Naive B cell (primary cell): ENCODE measurements at regions not wholly inside any gene's neighbourhood (a gene's known extent, or its start where the extent isn't known, plus 50 kb on each side); places are given as distances from the start of the nearest gene placed in this dataset.
"Not testable (repeated sequence)": the region's sequence is repeated elsewhere in the genome, so short reads cannot be mapped to it uniquely, and the experiment has no call there.

ENCODE experiments used
- ATAC-seq, 2 donors: fragments of 150-1000 bp; cut with Tn5 transposase; 2 replicates each; pipeline ENCODE4 v1.10.0; 2021; ENCODE audit warnings: low read depth in 2 of 2, mild to moderate bottlenecking in 2 of 2, moderate library complexity in 2 of 2
- DNase-seq: peaks from one replicate; pipeline ENCODE4 v3.0.0; 2022
- H3K27ac Mint-ChIP-seq, 6 donors: one replicate each; pipeline ENCODE4 v1.8.0; 2020 to 2022; ENCODE audit warnings: mild to moderate bottlenecking in 6 of 6, mixed read lengths in 6 of 6, moderate library complexity in 5 of 6, inconsistent platforms in 2 of 6
- H3K27me3 Mint-ChIP-seq, 3 donors: one replicate each; pipeline ENCODE4 v1.8.0; 2021 to 2022; ENCODE audit warnings: mixed read lengths in 3 of 3, mild to moderate bottlenecking in 1 of 3
- H3K36me3 Mint-ChIP-seq, 2 donors: one replicate each; pipeline ENCODE4 v1.8.0; 2020 to 2022; ENCODE audit warnings: mixed read lengths in 2 of 2, inconsistent platforms in 1 of 2, mild to moderate bottlenecking in 1 of 2
- H3K4me1 Mint-ChIP-seq, 3 donors: one replicate each; pipeline ENCODE4 v1.8.0; 2020 to 2022; ENCODE audit warnings: mixed read lengths in 3 of 3, inconsistent platforms in 1 of 3, mild to moderate bottlenecking in 1 of 3, moderate library complexity in 1 of 3
- H3K4me3 Mint-ChIP-seq, 8 donors: one replicate each; pipeline ENCODE4 v1.8.0; 2020 to 2022; ENCODE audit warnings: mild to moderate bottlenecking in 8 of 8, mixed read lengths in 8 of 8, moderate library complexity in 8 of 8, inconsistent platforms in 2 of 8
- H3K9me3 Mint-ChIP-seq, 7 donors: one replicate each; pipeline ENCODE4 v1.8.0; 2020 to 2022; ENCODE audit warnings: mixed read lengths in 7 of 7, mild to moderate bottlenecking in 5 of 7, inconsistent platforms in 2 of 7, moderate library complexity in 1 of 7

GRCh38 chr12:27164330-27165040, 79.6 kb upstream of the STK38L start:
- Mint-ChIP-seq H3K4me1 (no peaks in the 10 kb centered on the region), H3K36me3 (peaks cover 0 to 3% of the 10 kb centered on the region in 2 donors), H3K27me3 (no peaks in the 10 kb centered on the region), H3K9me3 (peaks cover 1 to 26% (median 14%) of the 10 kb centered on the region in 7 donors), H3K27ac (peak overlapping the region in 2 of 6 donors; percentile 73 to 80), H3K4me3 (no peak overlapping the region)
- DNase-seq, result no peak
- ATAC-seq, result no peak

GRCh38 chr12:27165958-27166357, 78.1 kb upstream of the STK38L start:
- Mint-ChIP-seq H3K9me3 (peaks cover 9 to 38% (median 25%) of the 10 kb centered on the region in 7 donors), H3K36me3 (peaks cover 14 to 18% of the 10 kb centered on the region in 2 donors)
- not testable (repeated sequence) for H3K4me3 Mint-ChIP-seq, DNase-seq, H3K27me3 Mint-ChIP-seq, ATAC-seq, H3K4me1 Mint-ChIP-seq, H3K27ac Mint-ChIP-seq

GRCh38 chr12:27171494-27171893, 72.6 kb upstream of the STK38L start:
- H3K27me3 Mint-ChIP-seq, DNase-seq, ATAC-seq, H3K4me1 Mint-ChIP-seq, H3K4me3 Mint-ChIP-seq, H3K27ac Mint-ChIP-seq: not testable (repeated sequence)
- Mint-ChIP-seq H3K36me3 (peaks cover 21 to 24% of the 10 kb centered on the region in 2 donors), H3K9me3 (peaks cover 9 to 50% (median 33%) of the 10 kb centered on the region in 7 donors)

- Mint-ChIP-seq H3K36me3 (peaks cover 0 to 6% of the 10 kb centered on the region in 2 donors), H3K4me1 (peaks cover 5 to 11% (median 8%) of the 10 kb centered on the region in 3 donors), H3K9me3 (peaks cover 0 to 17% (median 9%) of the 10 kb centered on the region in 7 donors), H3K4me3 (no peak overlapping the region), H3K27me3 (no peaks in the 10 kb centered on the region), H3K27ac (no peak overlapping the region)
- DNase-seq, result no peak
- no peak for ATAC-seq
Observed at GRCh38 chr12:27176765-27177164, 67.3 kb upstream of the STK38L start.

GRCh38 chr12:27177706-27178105, 66.4 kb upstream of the STK38L start:
- H3K4me3 Mint-ChIP-seq, result no peak overlapping the region
- peaks cover 0 to 7% (median under 1%) of the 10 kb centered on the region in 7 donors for H3K9me3 Mint-ChIP-seq
- H3K27ac Mint-ChIP-seq, result no peak overlapping the region
- DNase-seq (no peak), ATAC-seq (no peak)
- peaks cover 0 to 6% of the 10 kb centered on the region in 2 donors for H3K36me3 Mint-ChIP-seq
- peaks cover 5 to 11% (median 8%) of the 10 kb centered on the region in 3 donors for H3K4me1 Mint-ChIP-seq
- no peaks in the 10 kb centered on the region for H3K27me3 Mint-ChIP-seq

- ATAC-seq (no peak), DNase-seq (no peak)
- Mint-ChIP-seq H3K9me3 (peaks cover 0 to 2% (median 0%) of the 10 kb centered on the region in 7 donors), H3K27ac (no peak overlapping the region), H3K36me3 (peaks cover 0 to 1% of the 10 kb centered on the region in 2 donors), H3K4me1 (peaks cover 5 to 11% (median 8%) of the 10 kb centered on the region in 3 donors), H3K27me3 (no peaks in the 10 kb centered on the region), H3K4me3 (no peak overlapping the region)
Observed at GRCh38 chr12:27178255-27178654, 65.8 kb upstream of the STK38L start.

- Mint-ChIP-seq H3K9me3 (no peaks in the 10 kb centered on the region), H3K27ac (peak overlapping the region in 2 of 6 donors; percentile 1 to 26), H3K36me3 (no peaks in the 10 kb centered on the region), H3K4me3 (peak overlapping the region in 3 of 8 donors; percentile 3 to 51 (median 11)), H3K4me1 (peaks cover 5 to 11% (median 8%) of the 10 kb centered on the region in 3 donors), H3K27me3 (no peaks in the 10 kb centered on the region)
- ATAC-seq (no peak), DNase-seq (no peak)
Observed at GRCh38 chr12:27178723-27179399, 65.2 kb upstream of the STK38L start.

- peak; percentile 4 for DNase-seq
- no peaks in the 10 kb centered on the region for H3K9me3 Mint-ChIP-seq
- peak overlapping the region in 3 of 6 donors; percentile 1 to 26 (median 12) for H3K27ac Mint-ChIP-seq
Observed at GRCh38 chr12:27179400-27180214, 64.5 kb upstream of the STK38L start.

GRCh38 chr12:27180906-27181505, 63.1 kb upstream of the STK38L start:
- Mint-ChIP-seq H3K4me3 (no peak overlapping the region), H3K36me3 (no peaks in the 10 kb centered on the region), H3K9me3 (no peaks in the 10 kb centered on the region), H3K4me1 (peaks cover 5 to 11% (median 8%) of the 10 kb centered on the region in 3 donors), H3K27me3 (no peaks in the 10 kb centered on the region), H3K27ac (no peak overlapping the region)
- DNase-seq (no peak), ATAC-seq (no peak)

More at GRCh38 chr12:27179400-27180214, 64.5 kb upstream of the STK38L start:
- ATAC-seq, result peak; percentile 75 to 91
- H3K4me1 Mint-ChIP-seq, result peaks cover 5 to 11% (median 8%) of the 10 kb centered on the region in 3 donors
- H3K27me3 Mint-ChIP-seq, result no peaks in the 10 kb centered on the region
- no peaks in the 10 kb centered on the region for H3K36me3 Mint-ChIP-seq
- H3K4me3 Mint-ChIP-seq, result peak overlapping the region in 2 of 8 donors; percentile 3 to 51

GRCh38 chr12:27183342-27183741, 60.7 kb upstream of the STK38L start:
- ATAC-seq, result no peak
- H3K27ac Mint-ChIP-seq, result no peak overlapping the region
- no peak for DNase-seq

GRCh38 chr12:27185234-27186021, 58.7 kb upstream of the STK38L start:
- Mint-ChIP-seq H3K4me1 (no peaks in the 10 kb centered on the region), H3K4me3 (no peak overlapping the region), H3K27ac (no peak overlapping the region), H3K9me3 (peaks cover 0 to 5% (median 0%) of the 10 kb centered on the region in 7 donors), H3K36me3 (peaks cover 0 to 5% of the 10 kb centered on the region in 2 donors), H3K27me3 (no peaks in the 10 kb centered on the region)
- DNase-seq (no peak), ATAC-seq (no peak)

More at GRCh38 chr12:27183342-27183741, 60.7 kb upstream of the STK38L start:
- Mint-ChIP-seq H3K27me3 (no peaks in the 10 kb centered on the region), H3K36me3 (peaks cover 0 to 2% of the 10 kb centered on the region in 2 donors), H3K9me3 (peaks cover 0 to under 1% (median 0%) of the 10 kb centered on the region in 7 donors), H3K4me1 (peaks cover 5 to 11% (median 8%) of the 10 kb centered on the region in 3 donors), H3K4me3 (peak overlapping the region in 1 of 8 donors; percentile 21)
